HG02852 (cell line): ENCODE measurements at regions not wholly inside any gene's neighbourhood (a gene's known extent, or its start where the extent isn't known, plus 50 kb on each side); places are given as distances from the start of the nearest gene placed in this dataset.
"Not testable (repeated sequence)": the region's sequence is repeated elsewhere in the genome, so short reads cannot be mapped to it uniquely, and the experiment has no call there.

Source experiments
- ATAC-seq: cut with Tn5 transposase; IDR thresholded peaks from one replicate; pipeline ENCODE4 v1.9.1; 2021; ENCODE audit warnings: mild to moderate bottlenecking, moderate library complexity; ENCODE audit not compliant: unreplicated experiment

DNA sequence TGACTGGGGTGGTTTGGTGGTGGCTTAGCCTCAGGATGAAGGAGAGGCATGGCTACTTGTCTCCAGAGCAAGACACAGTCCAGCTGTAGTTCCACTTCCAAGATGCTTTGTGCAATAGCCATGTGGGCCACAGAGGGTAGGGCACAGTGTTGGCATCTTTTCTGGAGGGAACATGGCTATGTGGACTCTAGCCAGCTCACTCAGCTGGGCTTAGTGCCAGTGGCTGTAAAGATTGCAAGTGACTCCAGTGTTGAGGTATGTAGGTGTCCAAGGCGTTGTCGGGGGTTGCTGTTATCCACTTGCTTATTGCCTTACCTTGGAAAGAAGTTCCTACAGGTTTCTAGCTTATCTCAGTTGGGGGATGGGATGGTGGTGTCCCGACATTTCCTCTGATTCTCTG, 233.4 kb downstream of the CD109 start:
- no peak for ATAC-seq

DNA sequence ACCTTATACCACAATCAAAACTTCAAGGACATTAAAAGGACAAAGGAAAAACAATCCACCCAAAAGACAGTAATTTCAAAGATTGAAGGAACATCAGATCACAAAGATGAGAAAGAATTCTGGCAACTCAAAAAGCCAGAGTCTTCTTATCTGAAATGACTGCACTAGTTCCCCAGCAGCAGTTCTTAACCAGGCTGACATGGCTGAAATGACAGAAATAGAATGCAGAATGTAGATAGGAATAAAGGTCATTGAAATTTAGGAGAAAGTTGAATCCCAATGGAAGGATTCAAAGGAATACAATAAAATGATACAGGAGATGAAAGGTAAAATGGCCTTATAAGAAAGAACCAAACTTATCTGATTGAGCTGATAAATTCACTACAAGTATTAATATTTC, 231.4 kb downstream of the CD109 start:
- no peak for ATAC-seq

DNA sequence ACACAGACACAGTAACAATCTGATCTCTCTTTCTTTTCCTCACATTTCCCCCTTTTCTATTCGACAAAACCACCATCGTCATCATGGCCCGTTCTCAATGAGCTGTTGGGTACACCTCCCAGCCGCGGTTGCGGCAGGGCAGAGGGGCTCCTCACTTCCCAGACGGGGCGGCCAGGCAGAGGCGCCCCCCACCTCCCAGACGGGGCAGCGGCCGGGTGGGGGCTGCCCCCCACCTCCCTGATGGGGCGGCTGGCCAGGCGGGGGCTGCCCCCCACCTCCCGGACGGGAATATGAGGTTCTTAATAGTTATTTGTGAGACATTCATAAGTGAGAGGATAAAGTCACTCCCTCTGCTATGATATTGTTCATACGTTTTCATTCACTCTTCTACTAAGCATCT, 229.7 kb downstream of the CD109 start:
- ATAC-seq, result not testable (repeated sequence)

DNA sequence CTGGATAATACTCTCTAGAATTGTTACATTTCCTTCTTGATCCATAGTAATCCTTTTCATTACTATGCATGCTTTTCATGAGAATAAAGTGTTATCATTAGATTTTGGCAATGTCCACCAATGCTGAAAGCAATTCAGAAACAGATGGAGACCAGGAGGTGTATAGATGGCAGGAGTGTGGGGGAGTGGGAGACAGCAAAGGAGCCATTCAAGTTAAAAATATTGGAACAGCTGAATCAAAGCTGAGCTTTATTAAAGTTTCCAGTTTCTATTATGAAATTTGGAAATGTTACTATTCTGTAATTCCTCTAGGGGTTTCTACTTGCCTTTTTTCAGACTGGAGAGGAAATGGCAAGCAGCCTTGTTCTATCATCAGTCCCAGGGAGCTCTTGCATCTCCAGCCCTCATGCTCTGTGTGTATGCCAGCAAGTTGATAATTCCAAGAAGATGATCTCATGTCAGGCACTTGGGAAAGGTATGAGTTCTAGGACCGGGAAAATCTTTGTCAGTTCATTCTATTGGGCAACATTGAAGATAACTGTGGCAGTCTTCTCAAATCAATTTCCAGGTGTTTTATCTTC, 228.0 kb downstream of the CD109 start:
- no peak for ATAC-seq

DNA sequence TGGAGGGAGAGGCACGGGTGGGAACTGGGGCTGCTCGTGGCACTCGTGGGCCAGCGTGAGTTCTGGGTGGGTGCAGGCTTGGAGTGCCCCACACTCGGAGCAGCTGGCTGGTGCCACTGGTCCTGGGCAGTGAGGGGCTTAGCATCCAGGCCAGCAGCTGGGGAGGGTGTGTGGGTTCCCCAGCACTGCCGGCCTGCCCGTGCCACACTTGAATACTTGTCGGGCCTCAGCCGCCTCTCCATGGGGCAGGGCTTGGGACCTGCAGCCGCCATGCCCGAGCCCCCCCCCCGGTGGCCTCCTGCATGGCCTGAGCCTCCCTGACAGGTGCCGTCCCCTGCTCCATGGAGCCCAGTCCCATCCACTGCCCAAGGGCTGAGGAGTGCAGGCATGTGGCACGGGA, 207.2 kb downstream of the CD109 start:
- no peak for ATAC-seq

DNA sequence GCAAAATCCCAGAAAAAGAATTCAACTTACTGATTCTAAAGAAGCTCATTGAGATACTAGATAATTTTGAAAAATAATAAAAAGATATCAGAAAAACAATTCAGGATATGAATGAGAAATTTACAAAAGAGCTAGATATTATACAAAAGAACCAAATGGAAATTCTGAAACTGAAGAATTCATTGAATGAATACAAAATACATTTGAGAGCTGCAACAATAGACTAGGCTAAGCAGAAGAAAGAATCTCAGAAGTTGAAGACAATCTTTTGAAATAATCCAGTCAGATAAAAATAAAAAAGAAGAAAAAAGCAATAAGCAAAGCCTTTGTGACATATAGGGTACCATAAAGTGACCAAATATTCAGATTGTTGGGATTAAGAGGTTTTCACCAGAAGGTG, 206.0 kb downstream of the CD109 start:
- ATAC-seq, result no peak

DNA sequence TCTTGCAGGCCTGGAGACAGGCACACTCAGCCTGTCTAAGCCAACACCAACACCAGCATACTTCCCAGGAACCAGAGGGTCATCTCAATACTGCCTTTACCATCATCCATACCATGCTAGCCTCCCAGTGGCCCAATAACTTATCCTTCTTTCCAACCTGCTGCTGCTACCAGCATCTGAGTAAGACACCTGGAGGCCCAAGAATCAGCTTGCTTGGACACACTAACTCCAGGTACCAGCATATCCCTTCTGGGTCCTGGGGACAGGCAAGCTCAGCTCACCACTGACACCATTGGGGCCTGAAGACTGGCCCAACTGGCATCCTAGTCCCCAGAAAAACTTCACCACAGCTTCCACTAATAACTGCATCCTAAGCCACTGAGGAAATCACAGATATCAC, 205.3 kb downstream of the CD109 start:
- no peak for ATAC-seq

DNA sequence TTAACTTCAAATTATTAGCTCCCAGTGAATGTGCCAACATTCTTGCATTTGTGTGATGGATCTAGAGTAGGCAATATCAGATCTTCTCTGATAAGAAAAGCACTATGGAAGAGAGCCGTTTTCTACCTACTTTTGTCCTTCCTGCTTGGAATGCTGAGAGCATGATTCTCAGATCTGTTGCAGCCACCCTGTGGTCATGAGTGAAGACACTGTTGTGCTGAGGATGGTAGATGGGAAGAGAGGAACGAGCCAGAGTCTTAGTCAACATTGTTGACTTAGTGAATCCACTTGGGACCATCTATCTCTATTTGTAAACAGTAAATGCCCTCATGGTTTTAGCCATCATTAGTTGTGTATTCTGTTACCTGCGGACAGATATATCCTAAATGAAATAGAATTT, 202.6 kb downstream of the CD109 start:
- ATAC-seq, result no peak

DNA sequence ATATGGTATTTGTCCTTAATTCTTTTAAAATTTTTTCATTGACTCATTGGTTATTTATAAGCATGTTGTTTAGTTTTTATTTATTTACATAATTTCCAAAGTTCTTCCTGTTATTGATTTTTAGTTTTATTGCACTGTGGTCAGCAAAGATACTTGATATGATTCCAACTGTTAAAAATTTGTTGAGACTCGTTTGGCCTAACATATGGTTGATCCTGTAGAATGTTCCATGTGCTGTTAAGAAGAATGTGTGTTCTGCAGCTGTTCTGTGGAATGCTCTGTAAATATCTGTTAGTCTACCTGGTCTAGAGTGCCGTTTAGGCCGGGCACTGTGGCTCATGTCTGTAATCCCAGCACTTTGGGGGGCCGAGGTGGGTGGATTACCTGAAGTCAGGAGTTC, 197.7 kb downstream of the CD109 start:
- no peak for ATAC-seq

DNA sequence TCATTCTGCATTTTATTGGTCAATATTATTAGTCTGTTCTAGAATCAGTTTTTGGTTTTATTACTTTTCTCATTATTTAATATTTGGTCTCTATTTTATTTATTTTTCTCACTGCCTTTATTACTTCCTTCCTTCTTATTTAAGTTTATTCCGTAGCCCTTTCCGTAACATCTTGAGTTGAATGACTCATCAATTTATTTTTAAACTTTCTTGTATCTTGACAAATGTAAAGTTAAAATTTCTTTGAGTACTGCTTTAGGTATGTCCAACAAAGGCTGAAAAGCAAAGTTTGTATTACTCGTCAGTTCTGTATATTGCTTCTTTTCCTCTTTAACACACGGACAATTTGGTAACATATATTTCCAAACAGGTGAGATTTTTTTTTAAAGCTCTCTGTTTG, 192.0 kb downstream of the CD109 start:
- no peak for ATAC-seq

DNA sequence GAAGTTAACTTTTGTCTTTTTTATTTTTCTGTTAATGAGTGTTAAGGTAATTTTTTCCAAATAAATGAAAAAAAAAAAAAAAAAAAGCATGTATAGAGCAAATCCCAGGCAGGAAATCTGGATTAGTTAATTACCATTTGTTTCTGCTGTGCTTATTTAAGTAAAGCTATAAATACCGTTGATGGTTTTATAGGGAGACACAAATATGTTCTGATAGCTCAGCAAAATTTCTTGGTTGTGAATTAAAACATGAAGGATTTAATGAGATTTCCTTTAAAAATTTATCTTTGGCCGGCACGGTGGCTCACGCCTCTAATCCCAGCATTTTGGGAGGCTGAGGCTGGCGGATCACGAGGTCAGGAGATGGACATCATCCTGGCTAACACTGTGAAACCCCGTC, 189.4 kb downstream of the CD109 start:
- no peak for ATAC-seq

DNA sequence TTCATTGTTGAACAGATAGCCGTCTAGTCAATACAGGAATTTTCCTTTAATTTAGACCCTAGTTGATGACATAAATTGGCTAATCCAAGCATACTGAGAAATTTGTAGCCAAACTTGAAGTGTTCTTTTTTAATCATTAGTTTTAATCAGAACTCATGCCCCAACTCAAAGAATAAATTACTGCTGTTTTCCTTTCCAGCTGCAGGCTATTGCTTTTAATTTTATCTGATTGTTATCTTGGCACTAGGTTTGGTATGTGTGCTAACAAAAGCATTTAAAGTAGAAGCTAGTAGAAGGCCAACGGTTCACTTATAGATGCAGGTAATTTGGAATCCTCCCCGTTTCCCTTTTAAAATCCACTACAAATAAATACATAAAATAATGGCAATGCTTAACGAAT, 188.5 kb downstream of the CD109 start:
- ATAC-seq, result no peak

DNA sequence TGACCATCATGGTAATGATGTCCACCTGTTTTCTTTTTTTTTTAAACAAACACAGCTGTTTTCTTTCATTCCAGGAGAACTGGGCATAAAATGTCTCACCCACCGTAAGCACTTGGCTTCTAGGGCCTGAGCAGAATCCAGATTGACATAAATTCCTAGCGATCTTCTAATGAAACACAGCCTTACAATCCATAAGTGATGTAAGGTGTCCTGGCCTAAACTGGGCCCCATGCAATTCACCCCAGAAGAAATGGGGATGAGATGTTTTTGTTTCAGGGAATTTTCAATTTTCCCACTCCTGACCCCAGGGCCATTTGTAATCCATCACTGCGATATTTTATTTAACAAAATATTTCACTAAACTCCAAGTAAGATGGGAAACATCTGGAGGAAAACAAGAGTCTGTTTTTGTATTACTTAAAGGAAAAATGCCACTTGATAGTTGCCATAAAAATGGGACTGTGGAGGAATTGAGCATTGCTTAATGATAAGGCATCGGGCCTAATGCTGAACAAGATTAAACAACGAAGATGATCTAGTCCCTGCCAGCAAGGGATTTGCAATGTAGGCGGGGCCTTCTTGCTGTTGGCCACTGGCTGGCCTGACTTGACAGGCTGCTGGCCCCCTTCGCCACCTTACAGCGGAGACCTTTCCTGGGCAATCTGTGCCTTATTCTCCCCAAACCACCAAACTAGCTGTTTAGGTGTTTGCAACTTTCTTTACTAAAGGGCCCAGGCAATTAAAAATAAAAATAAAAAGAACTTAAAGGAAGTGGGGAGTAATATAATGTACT, 183.7 kb downstream of the CD109 start:
- ATAC-seq, result no peak

DNA sequence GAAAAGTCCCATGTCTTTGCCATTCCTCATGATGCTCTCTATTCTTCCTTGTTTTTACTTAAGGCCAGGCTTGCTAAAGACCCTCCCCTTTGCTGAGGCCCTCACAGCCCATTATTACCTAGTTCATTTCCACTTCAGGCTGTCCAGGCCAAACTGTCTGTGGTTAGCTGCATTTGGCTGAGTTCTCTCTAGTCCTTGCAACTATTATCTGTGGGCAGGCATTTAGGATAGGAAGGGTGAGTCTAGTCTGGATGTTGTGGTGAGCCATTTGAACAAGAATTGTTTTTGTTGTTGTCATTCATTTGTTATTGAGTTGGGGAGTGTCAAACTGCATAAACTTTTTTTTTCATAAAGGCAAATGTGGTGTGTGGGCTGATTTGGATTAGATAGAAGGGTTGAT, 182.4 kb downstream of the CD109 start:
- no peak for ATAC-seq
